CD4-positive, alpha-beta T cell treated with Interleukin-2 at 100 ng/mL for 4 hours (primary cell): ENCODE measurements at regions not wholly inside any gene's neighbourhood (a gene's known extent, or its start where the extent isn't known, plus 50 kb on each side); places are given as distances from the start of the nearest gene placed in this dataset.

Experiments used
- DNase-seq: peaks from one replicate; pipeline ENCODE4 v3.0.0-alpha.2; 2020; ENCODE audit warnings: low spot score

GRCh38 chr4:24105327-24106038 lies 215.6 kb upstream of the PPARGC1A start:
- DNase-seq = no peak

- no peak for DNase-seq
Observed at GRCh38 chr4:24104158-24104565, 214.3 kb upstream of the PPARGC1A start.

- DNase-seq = no peak
Observed at GRCh38 chr4:24103434-24104157, 213.7 kb upstream of the PPARGC1A start.

GRCh38 chr4:24102621-24103020 lies 212.8 kb upstream of the PPARGC1A start:
- no peak for DNase-seq

- DNase-seq = no peak
Observed at GRCh38 chr4:24096603-24097002, 206.8 kb upstream of the PPARGC1A start.

GRCh38 chr4:24094726-24095125 lies 204.9 kb upstream of the PPARGC1A start:
- no peak for DNase-seq

GRCh38 chr4:24093446-24093845 lies 203.6 kb upstream of the PPARGC1A start:
- no peak for DNase-seq

- no peak for DNase-seq
Observed at GRCh38 chr4:24091639-24092233, 201.9 kb upstream of the PPARGC1A start.

- no peak for DNase-seq
Observed at GRCh38 chr4:24089851-24090534, 200.1 kb upstream of the PPARGC1A start.

GRCh38 chr4:24080871-24081270 lies 191.0 kb upstream of the PPARGC1A start:
- no peak for DNase-seq

GRCh38 chr4:24078347-24078962 lies 188.6 kb upstream of the PPARGC1A start:
- DNase-seq = no peak

GRCh38 chr4:24076811-24077210 lies 187.0 kb upstream of the PPARGC1A start:
- no peak for DNase-seq

- no peak for DNase-seq
Observed at GRCh38 chr4:24073948-24074347, 184.1 kb upstream of the PPARGC1A start.

GRCh38 chr4:24071612-24072372 lies 181.9 kb upstream of the PPARGC1A start:
- no peak for DNase-seq

- DNase-seq = no peak
Observed at GRCh38 chr4:24070117-24070516, 180.3 kb upstream of the PPARGC1A start.

GRCh38 chr4:24067367-24068193 lies 177.7 kb upstream of the PPARGC1A start:
- no peak for DNase-seq

GRCh38 chr4:24065974-24066373 lies 176.1 kb upstream of the PPARGC1A start:
- no peak for DNase-seq

- no peak for DNase-seq
Observed at GRCh38 chr4:24063731-24064130, 173.9 kb upstream of the PPARGC1A start.

GRCh38 chr4:24060932-24061331 lies 171.1 kb upstream of the PPARGC1A start:
- DNase-seq = no peak

GRCh38 chr4:24059839-24060238 lies 170.0 kb upstream of the PPARGC1A start:
- DNase-seq = no peak
